ENCODE measurements at regions not wholly inside any gene's neighbourhood (a gene's known extent, or its start where the extent isn't known, plus 50 kb on each side); places are given as distances from the start of the nearest gene placed in this dataset.

DNA sequence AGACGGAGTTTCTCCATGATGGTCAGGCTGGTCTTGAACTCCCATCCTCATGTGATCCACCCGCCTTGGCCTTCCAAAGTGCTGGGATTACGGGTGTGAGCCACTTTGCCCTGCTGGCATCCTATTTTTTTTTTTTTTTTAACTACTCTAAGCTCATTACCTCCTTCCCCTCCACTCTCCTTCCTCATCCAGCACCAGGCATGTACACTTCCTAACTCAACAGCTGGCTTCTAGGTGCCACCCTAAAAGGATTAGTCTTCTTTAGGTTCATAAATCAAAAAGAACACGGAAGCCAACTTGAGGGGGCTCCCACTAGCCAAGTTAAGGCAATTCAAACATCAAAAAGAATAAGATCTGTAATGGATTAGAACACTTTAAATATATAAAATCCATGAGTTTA, 70.6 kb upstream of the TEX51 start:
- DNase-seq = no peak

DNA sequence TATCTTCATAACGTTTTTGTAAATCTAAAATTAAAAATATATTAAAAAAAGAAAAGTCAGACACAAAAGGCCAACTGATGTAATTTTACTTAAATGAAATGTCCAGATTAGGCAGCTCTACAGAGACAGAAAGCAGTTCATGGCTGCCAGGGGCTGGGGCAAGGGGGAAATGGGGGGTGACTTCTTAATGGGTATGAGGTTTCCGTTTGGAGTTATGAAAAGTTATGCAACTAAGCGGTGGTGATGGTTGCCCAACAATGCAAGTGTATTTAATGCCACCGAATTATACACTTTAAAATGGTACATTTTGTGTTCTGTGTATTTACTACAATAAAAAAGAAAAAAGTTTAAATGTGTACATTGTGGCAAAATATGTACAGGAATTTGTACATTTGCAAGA, 70.2 kb upstream of the TEX51 start:
- DNase-seq = no peak

GRCh38 chr2:126831234-126832005, 67.3 kb upstream of the TEX51 start:
- DNase-seq = no peak

GRCh38 chr2:126832014-126832413, 66.7 kb upstream of the TEX51 start:
- DNase-seq = no peak

DNA sequence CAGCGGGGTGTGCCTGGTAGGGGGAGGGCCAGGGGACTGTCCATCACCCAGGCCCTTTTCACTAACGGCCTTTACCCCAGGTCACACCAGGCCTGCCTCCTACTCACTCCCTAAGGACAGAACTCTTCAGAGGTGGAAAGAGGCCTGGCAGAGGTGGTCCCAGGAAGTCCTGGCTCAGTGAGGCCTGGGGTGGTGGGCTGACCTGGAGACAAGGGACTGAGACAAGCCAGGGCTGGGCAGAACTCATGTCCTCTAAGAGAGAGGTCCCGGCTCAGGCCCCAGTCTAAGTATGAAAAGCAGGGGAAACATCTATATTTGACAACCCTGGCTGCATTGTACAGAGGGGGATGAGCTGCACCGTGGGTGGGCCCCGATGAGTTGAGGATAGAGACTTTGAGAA, 65.9 kb upstream of the TEX51 start:
- DNase-seq = no peak

- DNase-seq = no peak
Measured at GRCh38 chr2:126834006-126834659, 64.6 kb upstream of the TEX51 start.

- DNase-seq = no peak
Measured at GRCh38 chr2:126835261-126835660, 63.4 kb upstream of the TEX51 start.

DNA sequence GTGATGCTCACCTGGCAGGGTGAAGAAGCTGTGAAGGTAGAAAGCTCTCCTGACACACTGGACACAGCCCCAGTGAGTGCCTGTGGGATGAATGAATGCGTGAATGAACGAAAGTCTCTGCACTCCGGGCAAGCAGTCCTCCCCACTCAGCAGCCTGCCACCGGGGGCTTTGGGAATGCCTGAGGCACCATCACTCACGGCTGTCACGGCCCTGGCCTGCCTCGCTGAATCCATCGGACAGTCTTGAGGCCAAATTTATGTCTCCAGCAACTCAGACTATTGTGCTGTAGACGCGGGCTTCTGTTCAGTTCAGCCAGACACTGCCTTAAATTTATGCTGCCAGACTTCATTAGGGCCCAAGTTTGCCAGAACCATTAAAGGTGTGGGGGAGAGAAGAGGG, 62.9 kb upstream of the TEX51 start:
- DNase-seq = no peak

DNA sequence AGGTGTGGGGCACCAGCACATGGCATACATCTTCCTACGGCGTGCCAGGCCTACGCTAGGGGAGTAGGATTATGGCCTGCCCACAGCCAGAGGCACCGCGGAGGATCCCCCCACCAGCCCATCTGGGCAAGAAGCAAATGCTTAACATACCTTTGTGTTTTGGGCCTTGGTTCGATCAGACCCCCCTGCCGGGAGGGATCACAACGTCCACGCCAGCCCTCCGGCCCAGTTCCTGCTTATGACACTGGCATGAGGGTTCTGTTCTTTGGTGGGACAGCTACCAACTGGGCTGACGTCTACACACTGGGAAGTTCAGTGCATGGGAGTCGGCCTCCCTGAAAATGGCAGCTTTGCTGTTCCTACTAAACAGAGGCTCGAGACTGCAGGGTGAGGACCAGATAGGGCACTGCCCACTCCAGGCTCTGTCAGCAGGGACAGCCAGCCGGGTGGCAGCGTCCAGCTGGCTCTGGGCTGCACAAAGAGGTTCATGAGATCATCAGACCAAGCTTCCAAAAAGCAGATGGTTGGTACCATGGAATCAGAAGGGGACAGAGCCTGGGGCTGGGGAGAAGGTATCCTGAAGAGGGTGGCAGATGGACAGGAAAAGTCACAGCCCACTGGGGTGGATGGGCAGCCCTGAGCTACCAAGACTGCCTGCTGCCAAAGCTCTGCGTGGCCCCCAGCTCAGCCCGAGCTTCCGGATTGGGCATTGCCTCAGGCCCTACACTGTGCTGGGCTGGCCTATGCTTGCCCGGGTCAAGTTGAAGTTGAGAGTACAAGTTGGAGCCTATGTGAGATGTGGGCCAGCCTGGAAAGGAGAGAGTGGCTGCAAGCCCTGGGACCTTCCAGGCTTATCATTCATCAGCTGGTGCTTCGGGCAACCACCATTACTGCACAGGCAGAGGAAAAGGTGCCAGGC, 61.7 kb upstream of the TEX51 start:
- DNase-seq = no peak

- no peak for DNase-seq
Measured at GRCh38 chr2:126837966-126838715, 60.5 kb upstream of the TEX51 start.

GRCh38 chr2:126838716-126838985, 60.0 kb upstream of the TEX51 start:
- no peak for DNase-seq

GRCh38 chr2:126839796-126840195, 58.9 kb upstream of the TEX51 start:
- no peak for DNase-seq

GRCh38 chr2:126843081-126843480, 55.6 kb upstream of the TEX51 start:
- no peak for DNase-seq

GRCh38 chr2:126846241-126846640, 52.4 kb upstream of the TEX51 start:
- no peak for DNase-seq

All from T-helper 2 cell (primary cell).